GM21447 (cell line): ENCODE measurements at regions not wholly inside any gene's neighbourhood (a gene's known extent, or its start where the extent isn't known, plus 50 kb on each side); places are given as distances from the start of the nearest gene placed in this dataset.

Experiments used
- ATAC-seq: cut with Tn5 transposase; IDR thresholded peaks from one replicate; pipeline ENCODE4 v1.9.1; 2021; ENCODE audit not compliant: unreplicated experiment

GRCh38 chr2:4551691-4552474, 848.5 kb downstream of the DCDC2C start:
- no peak for ATAC-seq

GRCh38 chr2:4553241-4553640, 849.9 kb downstream of the DCDC2C start:
- ATAC-seq = no peak

GRCh38 chr2:4556135-4556896, 852.9 kb downstream of the DCDC2C start:
- no peak for ATAC-seq

GRCh38 chr2:4561196-4561595, 857.8 kb downstream of the DCDC2C start:
- ATAC-seq = no peak

GRCh38 chr2:4576075-4576474, 872.7 kb downstream of the DCDC2C start:
- ATAC-seq = no peak

- ATAC-seq = no peak
Observed at GRCh38 chr2:4579977-4580376, 876.6 kb downstream of the DCDC2C start.

- no peak for ATAC-seq
Observed at GRCh38 chr2:4585057-4585635, 881.8 kb downstream of the DCDC2C start.

- no peak for ATAC-seq
Observed at GRCh38 chr2:4588606-4589005, 885.2 kb downstream of the DCDC2C start.

- no peak for ATAC-seq
Observed at GRCh38 chr2:4591261-4591660, 887.9 kb downstream of the DCDC2C start.

GRCh38 chr2:4597400-4597799, 894.0 kb downstream of the DCDC2C start:
- no peak for ATAC-seq

GRCh38 chr2:4604767-4605166, 901.4 kb downstream of the DCDC2C start:
- no peak for ATAC-seq

- no peak for ATAC-seq
Observed at GRCh38 chr2:4618141-4618540, 914.8 kb downstream of the DCDC2C start.

GRCh38 chr2:4618630-4619228, 915.4 kb downstream of the DCDC2C start:
- ATAC-seq = no peak

- ATAC-seq = no peak
Observed at GRCh38 chr2:4628998-4629501, 925.7 kb downstream of the DCDC2C start.

- ATAC-seq = no peak
Observed at GRCh38 chr2:4635289-4635688, 931.9 kb downstream of the DCDC2C start.

- ATAC-seq = no peak
Observed at GRCh38 chr2:4653991-4654390, 950.6 kb downstream of the DCDC2C start.

GRCh38 chr2:4656326-4656725, 953.0 kb downstream of the DCDC2C start:
- ATAC-seq = no peak

GRCh38 chr2:4662161-4662779, 958.9 kb downstream of the DCDC2C start:
- no peak for ATAC-seq

- ATAC-seq = no peak
Observed at GRCh38 chr2:4668381-4668780, 965.0 kb downstream of the DCDC2C start.

- no peak for ATAC-seq
Observed at GRCh38 chr2:4670331-4670730, 967.0 kb downstream of the DCDC2C start.

GRCh38 chr2:4673025-4673489, 969.7 kb downstream of the DCDC2C start:
- ATAC-seq = no peak
